Neutrophil (primary cell): ENCODE measurements at regions not wholly inside any gene's neighbourhood (a gene's known extent, or its start where the extent isn't known, plus 50 kb on each side); places are given as distances from the start of the nearest gene placed in this dataset.

Experiments used
- H3K27ac ChIP-seq: fragments of 200-600 bp; sonication (generic); 2 replicates; pipeline ENCODE4 v1.5.1; 2016; ENCODE audit warnings: mild to moderate bottlenecking, moderate library complexity
- H3K27me3 ChIP-seq: fragments of 200-600 bp; sonication (generic); 2 replicates; pipeline ENCODE4 v1.6.0; 2016; ENCODE audit warnings: mild to moderate bottlenecking
- H3K36me3 ChIP-seq: fragments of 200-600 bp; sonication (generic); 2 replicates; pipeline ENCODE4 v1.5.1; 2017
- H3K4me1 ChIP-seq, 2 experiments: fragments of 200-600 bp in 1 of 2; sonication (generic) in 1 of 2; 1 replicate in 1 of 2; 2 replicates in 1 of 2; pipeline versions ENCODE4 v1.5.1 to v1.6.1; 2013 to 2016; ENCODE audit warnings: low read depth in 1 of 2, low read length in 1 of 2, mild to moderate bottlenecking in 1 of 2, moderate library complexity in 1 of 2; ENCODE audit not compliant: control insufficient read depth in 1 of 2, insufficient read depth in 1 of 2
- H3K4me3 ChIP-seq, 2 experiments: fragments of 200-600 bp in 1 of 2; sonication (generic) in 1 of 2; 1 replicate in 1 of 2; 2 replicates in 1 of 2; pipeline ENCODE4 v1.5.1; 2013 to 2016; ENCODE audit warnings: low read depth in 1 of 2, low read length in 1 of 2, mild to moderate bottlenecking in 1 of 2, moderate library complexity in 1 of 2
- H3K9me3 ChIP-seq: fragments of 200-600 bp; sonication (generic); 2 replicates; pipeline ENCODE4 v1.5.1; 2016
- TF ChIP-seq, protein P1 (sequence below): fragments of 200-600 bp; sonication (generic); IDR thresholded peaks from 2 replicates; pipeline ENCODE4 v1.5.1; 2016; ENCODE audit warnings: antibody characterized with exemption

- no peak overlapping the region for H3K27ac ChIP-seq
- H3K4me3 ChIP-seq: no peak overlapping the region
- peaks cover 57% of the 10 kb centered on the region for H3K27me3 ChIP-seq
- no peaks in the 10 kb centered on the region for H3K9me3 ChIP-seq
- H3K36me3 ChIP-seq: no peaks in the 10 kb centered on the region
- H3K4me1 ChIP-seq: peaks cover 0 to 7% of the 10 kb centered on the region in 2 experiments
- TF ChIP-seq, protein P1, sequence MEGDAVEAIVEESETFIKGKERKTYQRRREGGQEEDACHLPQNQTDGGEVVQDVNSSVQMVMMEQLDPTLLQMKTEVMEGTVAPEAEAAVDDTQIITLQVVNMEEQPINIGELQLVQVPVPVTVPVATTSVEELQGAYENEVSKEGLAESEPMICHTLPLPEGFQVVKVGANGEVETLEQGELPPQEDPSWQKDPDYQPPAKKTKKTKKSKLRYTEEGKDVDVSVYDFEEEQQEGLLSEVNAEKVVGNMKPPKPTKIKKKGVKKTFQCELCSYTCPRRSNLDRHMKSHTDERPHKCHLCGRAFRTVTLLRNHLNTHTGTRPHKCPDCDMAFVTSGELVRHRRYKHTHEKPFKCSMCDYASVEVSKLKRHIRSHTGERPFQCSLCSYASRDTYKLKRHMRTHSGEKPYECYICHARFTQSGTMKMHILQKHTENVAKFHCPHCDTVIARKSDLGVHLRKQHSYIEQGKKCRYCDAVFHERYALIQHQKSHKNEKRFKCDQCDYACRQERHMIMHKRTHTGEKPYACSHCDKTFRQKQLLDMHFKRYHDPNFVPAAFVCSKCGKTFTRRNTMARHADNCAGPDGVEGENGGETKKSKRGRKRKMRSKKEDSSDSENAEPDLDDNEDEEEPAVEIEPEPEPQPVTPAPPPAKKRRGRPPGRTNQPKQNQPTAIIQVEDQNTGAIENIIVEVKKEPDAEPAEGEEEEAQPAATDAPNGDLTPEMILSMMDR: no peak
These were observed 184.2 kb upstream of the FANCL start for GRCh38 chr2:58425368-58425767.

GRCh38 chr2:58419983-58420382 lies 178.9 kb upstream of the FANCL start:
- no peak overlapping the region for H3K27ac ChIP-seq
- no peak overlapping the region for H3K4me3 ChIP-seq
- no peaks in the 10 kb centered on the region for H3K36me3 ChIP-seq
- H3K27me3 ChIP-seq: peaks cover 4% of the 10 kb centered on the region
- TF ChIP-seq, protein P1: no peak
- H3K9me3 ChIP-seq: no peaks in the 10 kb centered on the region
- H3K4me1 ChIP-seq: no peaks in the 10 kb centered on the region

DNA sequence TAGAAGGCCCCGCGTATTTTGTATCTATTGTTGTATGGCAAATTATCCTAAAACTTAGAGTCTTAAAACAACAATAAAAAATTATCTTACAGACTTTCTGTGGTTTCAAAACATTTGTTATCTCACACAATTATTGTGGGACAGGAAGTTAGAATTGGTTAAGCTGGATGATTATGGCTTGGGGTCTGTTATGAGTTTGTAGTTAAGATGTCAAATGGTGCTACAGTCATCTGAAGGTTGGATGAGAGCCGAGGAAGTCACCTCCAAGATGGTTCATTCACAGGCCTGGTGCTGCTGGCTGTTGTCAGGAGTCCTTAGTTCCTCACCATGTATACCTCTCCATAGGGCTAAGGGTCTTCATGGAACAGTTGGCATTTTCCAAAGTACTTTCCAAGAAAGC lies 175.6 kb upstream of the FANCL start:
- H3K4me3 ChIP-seq: no peak overlapping the region
- no peaks in the 10 kb centered on the region for H3K9me3 ChIP-seq
- TF ChIP-seq, protein P1: no peak
- no peaks in the 10 kb centered on the region for H3K27me3 ChIP-seq
- no peaks in the 10 kb centered on the region for H3K4me1 ChIP-seq
- no peaks in the 10 kb centered on the region for H3K36me3 ChIP-seq
- H3K27ac ChIP-seq: no peak overlapping the region

DNA sequence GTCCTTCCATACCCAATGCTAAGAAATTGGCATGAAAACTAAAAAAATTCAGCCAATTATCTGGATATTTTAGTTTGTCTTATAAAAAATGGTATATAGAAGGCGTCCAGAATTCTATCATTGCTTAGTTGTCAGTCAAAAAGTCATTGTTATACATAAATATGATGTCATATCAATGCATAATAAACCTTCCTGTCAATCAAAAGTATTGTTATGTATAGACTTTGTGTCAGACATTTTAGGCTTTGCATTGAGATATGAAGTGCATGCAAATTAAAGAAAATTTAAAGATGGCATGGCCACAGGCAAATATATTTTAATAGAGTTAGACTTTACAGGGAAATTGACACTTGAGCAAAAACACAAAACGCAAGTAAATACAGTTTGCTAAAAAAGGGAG lies 173.4 kb upstream of the FANCL start:
- H3K27me3 ChIP-seq: no peaks in the 10 kb centered on the region
- no peaks in the 10 kb centered on the region for H3K4me1 ChIP-seq
- H3K36me3 ChIP-seq: no peaks in the 10 kb centered on the region
- TF ChIP-seq, protein P1: no peak
- no peak overlapping the region for H3K4me3 ChIP-seq
- H3K27ac ChIP-seq: no peak overlapping the region
- no peaks in the 10 kb centered on the region for H3K9me3 ChIP-seq

DNA sequence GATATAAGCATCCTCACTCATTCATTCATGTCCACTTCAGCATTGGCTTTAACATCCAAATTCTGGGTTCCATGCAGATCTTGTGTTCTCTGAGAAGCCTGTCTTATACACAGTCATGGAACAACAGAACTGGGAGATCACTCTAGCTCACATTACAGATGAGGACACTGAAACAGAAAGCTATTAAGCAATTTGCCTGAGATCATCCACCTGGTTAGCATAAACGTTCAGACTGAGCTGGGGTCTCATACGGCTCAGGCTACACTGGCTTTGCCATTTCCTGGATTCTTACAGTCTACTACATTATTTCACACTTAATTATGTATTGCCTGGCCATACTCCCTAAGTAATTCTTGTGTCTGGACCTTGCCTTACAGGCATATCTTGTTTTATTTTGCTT lies 169.4 kb upstream of the FANCL start:
- TF ChIP-seq, protein P1: no peak
- Histone ChIP-seq H3K4me1 (no peaks in the 10 kb centered on the region), H3K36me3 (no peaks in the 10 kb centered on the region), H3K9me3 (no peaks in the 10 kb centered on the region), H3K4me3 (no peak overlapping the region), H3K27me3 (no peaks in the 10 kb centered on the region), H3K27ac (no peak overlapping the region)

DNA sequence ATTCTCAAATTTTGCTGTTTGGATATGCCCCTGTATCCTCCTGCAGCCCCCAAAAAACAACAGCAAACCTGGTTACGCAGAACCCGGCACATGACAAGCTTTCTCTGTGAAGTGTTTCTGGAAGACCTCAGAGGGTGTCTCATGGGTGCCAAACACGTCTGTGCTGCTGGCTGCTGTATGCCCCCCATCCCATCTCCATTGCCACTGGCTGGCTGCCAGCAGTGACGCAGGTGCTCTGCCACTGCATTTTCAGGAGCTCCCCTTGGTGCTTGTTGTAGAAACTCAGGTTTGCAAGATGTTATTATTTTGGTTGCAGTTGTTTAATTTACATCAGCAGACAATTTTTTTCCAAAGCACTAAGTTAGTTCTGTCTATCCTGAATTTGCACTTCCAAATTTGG lies 166.4 kb upstream of the FANCL start:
- no peaks in the 10 kb centered on the region for H3K27me3 ChIP-seq
- H3K27ac ChIP-seq: no peak overlapping the region
- TF ChIP-seq, protein P1: no peak
- H3K4me3 ChIP-seq: no peak overlapping the region
- no peaks in the 10 kb centered on the region for H3K4me1 ChIP-seq
- H3K9me3 ChIP-seq: no peaks in the 10 kb centered on the region
- no peaks in the 10 kb centered on the region for H3K36me3 ChIP-seq
